Inferior parietal cortex (tissue), 1 donor: ENCODE measurements at regions not wholly inside any gene's neighbourhood (a gene's known extent, or its start where the extent isn't known, plus 50 kb on each side); places are given as distances from the start of the nearest gene placed in this dataset.
A peak's percentile ranks its signal among the peaks of the same experiment; 100 is the strongest.

Source experiments
- DNase-seq: peaks from one replicate; pipeline ENCODE4 v3.0.0-alpha.2; 2016; ENCODE audit errors: extremely low spot score

- DNase-seq = no peak
Measured at GRCh38 chr13:106351251-106351650, 184.2 kb downstream of the EFNB2 start.

GRCh38 chr13:106350208-106350607, 185.3 kb downstream of the EFNB2 start:
- DNase-seq = no peak

GRCh38 chr13:106349080-106349931, 186.2 kb downstream of the EFNB2 start:
- no peak for DNase-seq

- no peak for DNase-seq
Measured at GRCh38 chr13:106348075-106348840, 187.2 kb downstream of the EFNB2 start.

- no peak for DNase-seq
Measured at GRCh38 chr13:106344342-106344741, 191.1 kb downstream of the EFNB2 start.

- DNase-seq = no peak
Measured at GRCh38 chr13:106343836-106344235, 191.6 kb downstream of the EFNB2 start.

GRCh38 chr13:106340249-106340648, 195.2 kb downstream of the EFNB2 start:
- no peak for DNase-seq

- DNase-seq = no peak
Measured at GRCh38 chr13:106337096-106337850, 198.2 kb downstream of the EFNB2 start.

GRCh38 chr13:106336668-106337067, 198.8 kb downstream of the EFNB2 start:
- DNase-seq = no peak

GRCh38 chr13:106332621-106333020, 202.8 kb downstream of the EFNB2 start:
- DNase-seq = no peak

- DNase-seq = peak; percentile 7
Measured at GRCh38 chr13:106331116-106331515, 204.3 kb downstream of the EFNB2 start.

- no peak for DNase-seq
Measured at GRCh38 chr13:106329941-106330340, 205.5 kb downstream of the EFNB2 start.

- DNase-seq = no peak
Measured at GRCh38 chr13:106326751-106327150, 208.7 kb downstream of the EFNB2 start.

GRCh38 chr13:106324444-106324843, 211.0 kb downstream of the EFNB2 start:
- no peak for DNase-seq

- DNase-seq = no peak
Measured at GRCh38 chr13:106322628-106323027, 212.8 kb downstream of the EFNB2 start.

- DNase-seq = no peak
Measured at GRCh38 chr13:106318941-106319411, 216.5 kb downstream of the EFNB2 start.

- DNase-seq = no peak
Measured at GRCh38 chr13:106314417-106314816, 221.0 kb downstream of the EFNB2 start.

- no peak for DNase-seq
Measured at GRCh38 chr13:106311004-106311403, 224.5 kb downstream of the EFNB2 start.

GRCh38 chr13:106310291-106310865, 225.1 kb downstream of the EFNB2 start:
- DNase-seq = no peak

- no peak for DNase-seq
Measured at GRCh38 chr13:106306748-106307277, 228.6 kb downstream of the EFNB2 start.

- no peak for DNase-seq
Measured at GRCh38 chr13:106302843-106303242, 232.6 kb downstream of the EFNB2 start.
